ENCODE measurements at regions not wholly inside any gene's neighbourhood (a gene's known extent, or its start where the extent isn't known, plus 50 kb on each side); places are given as distances from the start of the nearest gene placed in this dataset.
"Not testable (repeated sequence)": the region's sequence is repeated elsewhere in the genome, so short reads cannot be mapped to it uniquely, and the experiment has no call there.

GRCh38 chr9:96064826-96065481, 189.5 kb downstream of the ERCC6L2 start:
- no peak for DNase-seq (ENCODE audit: low spot score)

- no peak for DNase-seq (ENCODE audit: low spot score)
Observed at GRCh38 chr9:96062854-96063253, 187.4 kb downstream of the ERCC6L2 start.

GRCh38 chr9:96062031-96062430, 186.5 kb downstream of the ERCC6L2 start:
- no peak for DNase-seq (ENCODE audit: low spot score)

GRCh38 chr9:96061293-96061987, 185.9 kb downstream of the ERCC6L2 start:
- DNase-seq (ENCODE audit: low spot score) = peak; percentile 82

GRCh38 chr9:96058218-96058617, 182.7 kb downstream of the ERCC6L2 start:
- DNase-seq (ENCODE audit: low spot score) = no peak

- DNase-seq (ENCODE audit: low spot score) = no peak
Observed at GRCh38 chr9:96057155-96057554, 181.7 kb downstream of the ERCC6L2 start.

GRCh38 chr9:96056226-96056625, 180.7 kb downstream of the ERCC6L2 start:
- no peak for DNase-seq (ENCODE audit: low spot score)

GRCh38 chr9:96054248-96054647, 178.8 kb downstream of the ERCC6L2 start:
- not testable (repeated sequence) for DNase-seq (ENCODE audit: low spot score)

GRCh38 chr9:96052686-96053085, 177.2 kb downstream of the ERCC6L2 start:
- no peak for DNase-seq (ENCODE audit: low spot score)

- no peak for DNase-seq (ENCODE audit: low spot score)
Observed at GRCh38 chr9:96051423-96051822, 175.9 kb downstream of the ERCC6L2 start.

- DNase-seq (ENCODE audit: low spot score) = no peak
Observed at GRCh38 chr9:96050861-96051155, 175.3 kb downstream of the ERCC6L2 start.

- DNase-seq (ENCODE audit: low spot score) = no peak
Observed at GRCh38 chr9:96050048-96050860, 174.8 kb downstream of the ERCC6L2 start.

GRCh38 chr9:96048956-96049831, 173.7 kb downstream of the ERCC6L2 start:
- DNase-seq (ENCODE audit: low spot score) = peak; percentile 92

- DNase-seq (ENCODE audit: low spot score) = peak; percentile 52
Observed at GRCh38 chr9:96048104-96048955, 172.8 kb downstream of the ERCC6L2 start.

GRCh38 chr9:96047741-96048103, 172.2 kb downstream of the ERCC6L2 start:
- DNase-seq (ENCODE audit: low spot score) = peak; percentile 15

- no peak for DNase-seq (ENCODE audit: low spot score)
Observed at GRCh38 chr9:96047116-96047639, 171.7 kb downstream of the ERCC6L2 start.

- no peak for DNase-seq (ENCODE audit: low spot score)
Observed at GRCh38 chr9:96045811-96046210, 170.3 kb downstream of the ERCC6L2 start.

GRCh38 chr9:96044401-96044800, 168.9 kb downstream of the ERCC6L2 start:
- DNase-seq (ENCODE audit: low spot score) = no peak

- DNase-seq (ENCODE audit: low spot score) = no peak
Observed at GRCh38 chr9:96040591-96041461, 165.3 kb downstream of the ERCC6L2 start.

GRCh38 chr9:96038914-96039313, 163.4 kb downstream of the ERCC6L2 start:
- DNase-seq (ENCODE audit: low spot score) = no peak

Data from Ammon's horn (tissue), 1 donor.